ENCODE measurements at regions not wholly inside any gene's neighbourhood (a gene's known extent, or its start where the extent isn't known, plus 50 kb on each side); places are given as distances from the start of the nearest gene placed in this dataset.

DNA sequence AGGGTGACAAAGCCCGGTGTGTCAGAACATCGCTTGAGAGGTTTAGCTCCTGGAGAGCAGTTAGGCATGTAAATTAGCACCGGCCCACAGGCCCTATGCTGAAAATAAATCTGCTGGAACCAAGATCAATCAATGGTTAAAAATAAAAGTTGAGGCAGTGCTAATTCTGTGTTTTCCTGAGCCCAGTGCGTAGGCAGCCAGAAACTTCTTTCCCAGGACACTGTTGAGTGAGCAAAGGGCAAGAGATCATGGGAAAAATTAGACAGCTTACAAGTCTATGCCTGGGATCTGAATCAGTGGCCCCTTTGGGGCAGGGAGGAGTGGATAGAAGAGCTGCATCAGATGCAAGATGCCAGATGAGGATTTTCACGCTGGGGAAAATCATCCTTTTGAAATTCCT lies 539.2 kb downstream of the BUD13 start (continued):
- TF ChIP-seq CHD4 (IDR thresholded peaks at IDR 0.05; ENCODE audit: borderline replicate concordance, low read length) (no peak), CBX1 (IDR thresholded peaks at IDR 0.05; ENCODE audit: low read depth) (no peak)
- TF ChIP-seq, protein P1, sequence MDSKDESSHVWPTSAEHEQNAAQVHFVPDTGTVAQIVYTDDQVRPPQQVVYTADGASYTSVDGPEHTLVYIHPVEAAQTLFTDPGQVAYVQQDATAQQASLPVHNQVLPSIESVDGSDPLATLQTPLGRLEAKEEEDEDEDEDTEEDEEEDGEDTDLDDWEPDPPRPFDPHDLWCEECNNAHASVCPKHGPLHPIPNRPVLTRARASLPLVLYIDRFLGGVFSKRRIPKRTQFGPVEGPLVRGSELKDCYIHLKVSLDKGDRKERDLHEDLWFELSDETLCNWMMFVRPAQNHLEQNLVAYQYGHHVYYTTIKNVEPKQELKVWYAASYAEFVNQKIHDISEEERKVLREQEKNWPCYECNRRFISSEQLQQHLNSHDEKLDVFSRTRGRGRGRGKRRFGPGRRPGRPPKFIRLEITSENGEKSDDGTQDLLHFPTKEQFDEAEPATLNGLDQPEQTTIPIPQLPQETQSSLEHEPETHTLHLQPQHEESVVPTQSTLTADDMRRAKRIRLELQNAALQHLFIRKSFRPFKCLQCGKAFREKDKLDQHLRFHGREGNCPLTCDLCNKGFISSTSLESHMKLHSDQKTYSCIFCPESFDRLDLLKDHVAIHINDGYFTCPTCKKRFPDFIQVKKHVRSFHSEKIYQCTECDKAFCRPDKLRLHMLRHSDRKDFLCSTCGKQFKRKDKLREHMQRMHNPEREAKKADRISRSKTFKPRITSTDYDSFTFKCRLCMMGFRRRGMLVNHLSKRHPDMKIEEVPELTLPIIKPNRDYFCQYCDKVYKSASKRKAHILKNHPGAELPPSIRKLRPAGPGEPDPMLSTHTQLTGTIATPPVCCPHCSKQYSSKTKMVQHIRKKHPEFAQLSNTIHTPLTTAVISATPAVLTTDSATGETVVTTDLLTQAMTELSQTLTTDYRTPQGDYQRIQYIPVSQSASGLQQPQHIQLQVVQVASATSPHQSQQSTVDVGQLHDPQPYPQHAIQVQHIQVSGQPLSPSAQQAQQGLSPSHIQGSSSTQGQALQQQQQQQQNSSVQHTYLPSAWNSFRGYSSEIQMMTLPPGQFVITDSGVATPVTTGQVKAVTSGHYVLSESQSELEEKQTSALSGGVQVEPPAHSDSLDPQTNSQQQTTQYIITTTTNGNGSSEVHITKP (CRISPR knock-in tag; IDR thresholded peaks at IDR 0.05; ENCODE audit: low read depth) = no peak

DNA sequence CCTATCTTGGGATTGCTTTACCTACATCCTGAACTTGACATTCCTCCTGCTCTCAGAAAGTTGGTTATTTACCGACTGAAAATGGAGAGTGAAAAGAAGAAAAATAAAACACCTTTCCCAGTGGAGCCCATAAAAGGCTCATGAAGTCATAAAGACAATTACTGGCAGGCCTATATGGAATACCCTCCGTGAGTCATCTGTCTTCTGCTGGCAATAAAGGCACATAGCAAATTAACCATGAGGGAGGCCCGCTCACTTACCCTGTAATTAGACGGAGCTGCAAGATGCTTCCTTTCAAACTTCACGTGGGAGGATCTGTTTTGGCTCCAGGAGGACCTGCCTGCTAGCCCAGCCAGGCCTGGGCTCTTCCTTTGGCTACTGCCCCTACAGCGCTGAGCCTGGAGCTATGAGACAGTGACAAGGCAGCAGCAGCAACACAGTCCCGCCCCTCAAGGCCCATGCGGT lies 540.4 kb downstream of the BUD13 start:
- no peak for DNase-seq (ENCODE audit: low spot score)
- 44% methylated on average over 4 of the region's 8 CpGs for WGBS (ENCODE audit: low lambda C conversion rate)
- Histone ChIP-seq H3K4me1 (ENCODE audit: insufficient read depth, low read length) (no peaks in the 10 kb centered on the region), H3K4me2 (ENCODE audit: low read depth, low read length) (no peak overlapping the region), H3K36me3 (replicated peaks in 1 of 2; ENCODE audit: control insufficient read depth in 1 of 2, insufficient read depth in 2 of 2, low read length in 2 of 2) (no peaks in the 10 kb centered on the region), H3K9ac (ENCODE audit: insufficient read depth, low read depth, low read length) (no peak overlapping the region), H3K4me3 (replicated peaks in 1 of 3; ENCODE audit: insufficient read depth in 1 of 3, low read depth in 2 of 3, low read length in 3 of 3) (no peak overlapping the region), H4K20me1 (ENCODE audit: insufficient read depth, low read length) (no peaks in the 10 kb centered on the region), H2AFZ (ENCODE audit: low read length) (no peak overlapping the region), H3K27ac (ENCODE audit: extremely low read length, insufficient read depth, low read length) (no peak overlapping the region), H3K27me3 (ENCODE audit: control insufficient read depth in 1 of 2, insufficient read depth in 2 of 2, low read length in 2 of 2) (0 out of 5 replicates have a peak, but pooled peaks cover 0 to 2% of the 10 kb centered on the region in 2 experiments), H3K79me2 (ENCODE audit: insufficient read depth, low read length) (no peaks in the 10 kb centered on the region), H3K9me3 (ENCODE audit: low read length) (no peaks in the 10 kb centered on the region)
- in situ Hi-C loops (cut with HindIII; ENCODE audit: extremely low pct_ligation_motif_present, low pct_unique_long_range_greater_than_20kb) = no loop called here
- no TSS peak for BruUV-seq (replicated peaks)
- FAIRE-seq = no peak
- intact Hi-C loops (cut with micrococcal nuclease; ENCODE audit: unreplicated experiment) = no loop called here
- ATAC-seq = no peak
- ChIA-PET POLR2A (no interaction called here), CTCF (ENCODE audit: low intra/inter-chr PET ratio, low total read pairs) (no interaction called here)
- TF ChIP-seq CCAR2 (optimal IDR thresholded peaks at IDR 0.05; ENCODE audit: low read depth, low read length) (no peak), JARID2 (CRISPR knock-in tag; IDR thresholded peaks at IDR 0.05; ENCODE audit: insufficient replicate concordance) (no peak), KLF13 (CRISPR knock-in tag; IDR thresholded peaks at IDR 0.05) (no peak), ZNF761 (CRISPR knock-in tag; conservative IDR thresholded peaks at IDR 0.05) (no peak), RBM39 (IDR thresholded peaks at IDR 0.05; ENCODE audit: low read depth, low read length, poor library complexity, severe bottlenecking) (no peak), ERF (CRISPR knock-in tag; IDR thresholded peaks at IDR 0.05) (no peak), SIN3B (IDR thresholded peaks at IDR 0.05; ENCODE audit: low read length) (no peak), ZNF484 (CRISPR knock-in tag; IDR thresholded peaks at IDR 0.05; ENCODE audit: borderline replicate concordance, low read depth) (no peak), MAFG (CRISPR knock-in tag; IDR thresholded peaks at IDR 0.05) (no peak), HNRNPLL (IDR thresholded peaks at IDR 0.05; ENCODE audit: low read depth, low read length, poor library complexity, severe bottlenecking) (no peak), ZNF460 (CRISPR knock-in tag; IDR thresholded peaks at IDR 0.05; ENCODE audit: borderline replicate concordance) (no peak), REXO4 (CRISPR knock-in tag; IDR thresholded peaks at IDR 0.05; ENCODE audit: borderline replicate concordance) (no peak)
- TF ChIP-seq, protein P2, sequence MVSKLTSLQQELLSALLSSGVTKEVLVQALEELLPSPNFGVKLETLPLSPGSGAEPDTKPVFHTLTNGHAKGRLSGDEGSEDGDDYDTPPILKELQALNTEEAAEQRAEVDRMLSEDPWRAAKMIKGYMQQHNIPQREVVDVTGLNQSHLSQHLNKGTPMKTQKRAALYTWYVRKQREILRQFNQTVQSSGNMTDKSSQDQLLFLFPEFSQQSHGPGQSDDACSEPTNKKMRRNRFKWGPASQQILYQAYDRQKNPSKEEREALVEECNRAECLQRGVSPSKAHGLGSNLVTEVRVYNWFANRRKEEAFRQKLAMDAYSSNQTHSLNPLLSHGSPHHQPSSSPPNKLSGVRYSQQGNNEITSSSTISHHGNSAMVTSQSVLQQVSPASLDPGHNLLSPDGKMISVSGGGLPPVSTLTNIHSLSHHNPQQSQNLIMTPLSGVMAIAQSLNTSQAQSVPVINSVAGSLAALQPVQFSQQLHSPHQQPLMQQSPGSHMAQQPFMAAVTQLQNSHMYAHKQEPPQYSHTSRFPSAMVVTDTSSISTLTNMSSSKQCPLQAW (CRISPR knock-in tag; IDR thresholded peaks at IDR 0.05) = no peak
- TF ChIP-seq, protein P3, sequence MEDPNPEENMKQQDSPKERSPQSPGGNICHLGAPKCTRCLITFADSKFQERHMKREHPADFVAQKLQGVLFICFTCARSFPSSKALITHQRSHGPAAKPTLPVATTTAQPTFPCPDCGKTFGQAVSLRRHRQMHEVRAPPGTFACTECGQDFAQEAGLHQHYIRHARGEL (CRISPR knock-in tag; IDR thresholded peaks at IDR 0.05) = no peak
- TF ChIP-seq, protein P4, sequence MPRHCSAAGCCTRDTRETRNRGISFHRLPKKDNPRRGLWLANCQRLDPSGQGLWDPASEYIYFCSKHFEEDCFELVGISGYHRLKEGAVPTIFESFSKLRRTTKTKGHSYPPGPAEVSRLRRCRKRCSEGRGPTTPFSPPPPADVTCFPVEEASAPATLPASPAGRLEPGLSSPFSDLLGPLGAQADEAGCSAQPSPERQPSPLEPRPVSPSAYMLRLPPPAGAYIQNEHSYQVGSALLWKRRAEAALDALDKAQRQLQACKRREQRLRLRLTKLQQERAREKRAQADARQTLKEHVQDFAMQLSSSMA (CRISPR knock-in tag; IDR thresholded peaks at IDR 0.05) = no peak

All from HepG2 (cell line).